ENCODE measurements at regions not wholly inside any gene's neighbourhood (a gene's known extent, or its start where the extent isn't known, plus 50 kb on each side); places are given as distances from the start of the nearest gene placed in this dataset.

DNA sequence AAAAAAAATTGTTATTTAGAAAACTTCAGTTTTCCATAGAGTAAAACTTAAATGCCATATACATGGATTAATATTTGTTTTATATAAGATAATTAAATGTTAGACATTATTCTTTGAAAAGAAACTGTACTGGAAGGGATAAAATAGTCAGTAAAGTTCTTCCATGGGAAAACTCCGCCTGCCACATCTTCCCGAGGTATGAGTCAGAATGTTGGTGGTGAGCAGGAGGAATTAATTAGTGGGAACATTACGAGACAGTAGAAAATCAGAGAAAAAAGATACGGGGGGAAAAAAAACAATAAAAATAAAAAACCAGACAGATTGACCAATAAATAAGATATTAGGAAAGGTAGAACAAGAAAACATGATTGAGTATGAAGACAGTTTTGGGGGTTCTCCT lies 930.3 kb upstream of the C9orf72 start:
- TF ChIP-seq CTCF (conservative IDR thresholded peaks at IDR 0.05) = no peak
- TF ChIP-seq EZH2 (IDR thresholded peaks at IDR 0.05; ENCODE audit: low read depth) = no peak

All from PC-9 (cell line).